K562 (cell line): ENCODE measurements at regions not wholly inside any gene's neighbourhood (a gene's known extent, or its start where the extent isn't known, plus 50 kb on each side); places are given as distances from the start of the nearest gene placed in this dataset.

Source experiments
- ATAC-seq: fragments of 200-7000 bp; cut with Tn5 transposase; 3 replicates; pipeline ENCODE4 v1.9.1; 2020; ENCODE audit warnings: moderate library complexity
- BruUV-seq: library from RNA; stranded (reverse); fragments of 400-500 nt; replicated peaks from 2 replicates; lab custom pipeline; 2021; lab: Mats Ljungman, UMichigan
- CTCF ChIA-PET: fragments of 300-600 bp; formaldehyde crosslinking; extraction: SDS; loops from one replicate; lab custom pipeline; 2021; ENCODE audit warnings: low intra/inter-chr PET ratio; lab: Yijun Ruan, JAX
- POLR2A ChIA-PET: fragments of 300-600, 350-650 bp; sonication (Branson Sonifier 250); formaldehyde crosslinking; extraction: SDS; loops from one replicate; lab custom pipeline; 2021; ENCODE audit warnings: antibody characterized with exemption, inconsistent platforms; lab: Yijun Ruan, JAX
- DNase-seq, 4 experiments: peaks; one replicate each; pipeline versions ENCODE4 v3.0.0 to v3.0.0-alpha.2; 2011 to 2018; ENCODE audit warnings: low spot score in 3 of 4, mixed read lengths in 3 of 4; ENCODE audit errors: extremely low read depth in 1 of 4
- FAIRE-seq: peaks from 2 replicates; lab custom pipeline; 2011; peaks lifted over from hg19 to GRCh38; lab: Jason Lieb, UNC
- H2AFZ ChIP-seq: 2 replicates; pipeline ENCODE4 v1.6.0; 2011; ENCODE audit warnings: low read depth, low read length, control low read depth, inconsistent platforms
- H3K27ac ChIP-seq: fragments of 200-600 bp; 3 replicates; pipeline ENCODE4 v1.8.0; 2011; ENCODE audit warnings: low read depth, mild to moderate bottlenecking, control low read depth, inconsistent platforms, low read length, moderate library complexity, mixed read lengths; ENCODE audit errors: extremely low read depth
- H3K27me3 ChIP-seq, 2 experiments: fragments of 300-600 bp in 1 of 2; 2 replicates in 1 of 2; 3 replicates in 1 of 2; pipeline versions ENCODE4 v1.6.0 to v1.8.0; 2011; ENCODE audit warnings: inconsistent platforms in 2 of 2, low read length in 2 of 2, mild to moderate bottlenecking in 1 of 2, mixed read lengths in 1 of 2, moderate library complexity in 1 of 2; ENCODE audit not compliant: control insufficient read depth in 2 of 2, insufficient read depth in 2 of 2
- H3K36me3 ChIP-seq: fragments of 300-600 bp; 3 replicates; pipeline ENCODE4 v1.8.0; 2011; ENCODE audit warnings: mild to moderate bottlenecking, low read length, inconsistent platforms; ENCODE audit not compliant: control insufficient read depth, insufficient read depth
- H3K4me1 ChIP-seq, 2 experiments: fragments of 200-600 bp in 1 of 2; replicated peaks in 1 of 2; 2 replicates in 1 of 2; 3 replicates in 1 of 2; pipeline versions ENCODE4 v1.5.1 to v1.8.0; 2011; ENCODE audit warnings: inconsistent platforms in 2 of 2, low read length in 2 of 2, mild to moderate bottlenecking in 1 of 2, mixed read lengths in 1 of 2, moderate library complexity in 1 of 2; ENCODE audit not compliant: control insufficient read depth in 2 of 2, insufficient read depth in 2 of 2
- H3K4me2 ChIP-seq: 2 replicates; pipeline ENCODE4 v1.6.1; 2011; ENCODE audit warnings: low read length, control low read depth, inconsistent platforms, mixed read lengths; ENCODE audit not compliant: insufficient read depth
- H3K4me3 ChIP-seq: fragments of 200-600 bp; sonication (generic), shearing (Covaris generic); 2 replicates; pipeline ENCODE4 v1.5.1; 2016; ENCODE audit warnings: control low read depth, inconsistent platforms
- H3K79me2 ChIP-seq: fragments of 200-600 bp; 3 replicates; pipeline ENCODE4 v1.8.0; 2011; ENCODE audit warnings: low read length, inconsistent platforms; ENCODE audit not compliant: control insufficient read depth, insufficient read depth
- H3K9ac ChIP-seq, 2 experiments: 2 replicates each; pipeline versions ENCODE4 v1.6.0 to v1.6.1; 2011; ENCODE audit warnings: low read depth in 2 of 2, low read length in 2 of 2, control low read depth in 1 of 2, inconsistent platforms in 1 of 2, mild to moderate bottlenecking in 1 of 2, mixed read lengths in 1 of 2; ENCODE audit not compliant: insufficient read depth in 1 of 2
- H3K9me1 ChIP-seq: one replicate; pipeline ENCODE4 v1.6.0; 2011; ENCODE audit warnings: inconsistent platforms, mild to moderate bottlenecking, low read length, moderate library complexity; ENCODE audit not compliant: control insufficient read depth, insufficient read depth
- H3K9me3 ChIP-seq: replicated peaks from 2 replicates; pipeline ENCODE4 v1.5.1; 2011; ENCODE audit warnings: low read depth, low read length, inconsistent platforms; ENCODE audit not compliant: control insufficient read depth, insufficient read depth
- H4K20me1 ChIP-seq: replicated peaks from 2 replicates; pipeline ENCODE4 v1.6.1; 2011; ENCODE audit warnings: low read length, inconsistent platforms, mixed read lengths; ENCODE audit not compliant: control insufficient read depth, insufficient read depth
- ELF2 ChIP-seq: fragments of 250-450 bp; sonication (Bioruptor Pico); IDR thresholded peaks from 2 replicates; pipeline ENCODE4 v1.5.0; 2021; ENCODE audit warnings: mild to moderate bottlenecking
- HDGF ChIP-seq: fragments of 450-650 bp; IDR thresholded peaks from 2 replicates; pipeline ENCODE4 v1.6.1; 2016
- MAFK ChIP-seq: IDR thresholded peaks from 2 replicates; pipeline ENCODE4 v1.6.1; 2011; ENCODE audit warnings: low read length, improper control_type of control experiment
- NFATC3 ChIP-seq: fragments of 450-650 bp; IDR thresholded peaks from 2 replicates; pipeline ENCODE4 v1.6.1; 2017; ENCODE audit warnings: mild to moderate bottlenecking
- POLR3A ChIP-seq: IDR thresholded peaks from 2 replicates; pipeline ENCODE4 v1.6.1; 2011; ENCODE audit warnings: borderline replicate concordance, mild to moderate bottlenecking, moderate library complexity; ENCODE audit not compliant: insufficient read length, insufficient read depth; ENCODE audit errors: extremely low read depth
- STAG1 ChIP-seq: sonication (generic); formaldehyde crosslinking; IDR thresholded peaks from 2 replicates; pipeline ENCODE4 v1.5.0; 2020; ENCODE audit warnings: missing genetic modification reagents, borderline replicate concordance
- ZFX ChIP-seq: sonication (generic); formaldehyde crosslinking; IDR thresholded peaks from 2 replicates; pipeline ENCODE4 v1.8.0; 2022; ENCODE audit warnings: mild to moderate bottlenecking, missing genetic modification reagents, moderate library complexity
- ZNF561 ChIP-seq: fragments of 450-650 bp; formaldehyde crosslinking; conservative IDR thresholded peaks from 2 replicates; pipeline ENCODE4 v1.4.0; 2020; ENCODE audit warnings: mild to moderate bottlenecking, moderate library complexity
- WGBS: fragments of 100-300 bp; shearing (Covaris generic); methylation state at CpG from one replicate; pipeline ENCODE4 v1.1.6; 2016; ENCODE audit warnings: low coverage, mixed read lengths; ENCODE audit not compliant: insufficient coverage; ENCODE audit errors: missing lambda C conversion rate; 5-methylcytosine and 5-hydroxymethylcytosine counted together
- in situ Hi-C: fragments of 300-500 bp; cut with MboI; formaldehyde crosslinking; loops from 4 replicates; pipeline ENCODE4 v1.15.0; 2018; ENCODE audit warnings: inconsistent platforms, mixed read lengths
- intact Hi-C: fragments of 100-400 bp; cut with micrococcal nuclease; formaldehyde crosslinking; loops from 2 replicates; pipeline ENCODE4 v1.14.2; 2022
- TF ChIP-seq, protein P1 (sequence below): fragments of 450-650 bp; IDR thresholded peaks from 2 replicates; pipeline ENCODE4 v1.6.1; 2016; ENCODE audit warnings: mild to moderate bottlenecking, moderate library complexity
- TF ChIP-seq, protein P2 (sequence below): fragments of 450-650 bp; formaldehyde crosslinking; IDR thresholded peaks from 2 replicates; pipeline ENCODE4 v1.4.0; 2020; ENCODE audit warnings: mild to moderate bottlenecking, moderate library complexity

DNA sequence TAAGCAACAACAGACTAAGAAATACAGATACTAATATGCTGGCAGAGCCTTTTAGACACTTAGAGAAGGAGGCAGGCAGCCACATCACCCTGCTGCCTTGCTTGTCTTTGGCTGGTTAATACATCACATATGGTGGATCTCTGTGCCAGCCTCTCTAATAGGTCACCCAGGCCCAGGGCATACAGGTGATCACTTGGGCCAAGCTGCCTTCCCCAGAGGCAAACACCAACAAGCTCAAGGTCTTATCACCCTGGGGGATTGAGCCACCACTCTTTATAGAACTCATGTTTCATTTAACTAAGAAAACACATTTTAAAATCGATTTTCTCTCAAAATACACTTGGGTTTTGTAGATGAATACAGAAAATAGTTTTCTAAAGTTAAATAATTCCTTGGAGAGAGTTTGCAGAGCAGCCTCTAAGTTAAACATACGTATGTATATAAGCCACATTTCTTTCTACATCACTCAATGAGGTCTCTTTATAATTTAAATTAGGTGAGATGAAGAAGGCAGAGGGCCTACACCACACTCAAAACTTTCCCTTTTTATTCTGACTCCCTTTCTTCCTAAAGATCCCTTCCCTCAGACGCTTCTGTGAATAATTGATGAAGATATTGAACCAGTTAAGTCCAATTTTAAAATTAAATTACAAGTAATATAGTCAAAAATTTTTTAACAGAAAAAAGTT, 556.8 kb upstream of the GHITM start:
- Histone ChIP-seq H3K4me1 (no peaks in the 10 kb centered on the region), H3K9me3 (no peaks in the 10 kb centered on the region; the same call in 1 of the 2 replicates), H3K27me3 (no peaks in the 10 kb centered on the region), H3K4me2 (no peak overlapping the region), H4K20me1 (no peaks in the 10 kb centered on the region), H2AFZ (no peak overlapping the region), H3K79me2 (no peaks in the 10 kb centered on the region), H3K9me1 (no peaks in the 10 kb centered on the region), H3K27ac (no peak overlapping the region), H3K36me3 (no peaks in the 10 kb centered on the region), H3K9ac (no peak overlapping the region), H3K4me3 (no peak overlapping the region)
- intact Hi-C loops, result no loop called here
- in situ Hi-C loops, result no loop called here
- ChIA-PET POLR2A (no interaction called here), CTCF (no interaction called here)
- no peak for ATAC-seq
- no peak for DNase-seq
- whole genome bisulfite sequencing, result 0% methylated on average over 3 of the region's 3 CpGs
- BruUV-seq, result no TSS peak
- FAIRE-seq, result no peak
- no peak for TF ChIP-seq POLR3A
- no peak for TF ChIP-seq STAG1
- TF ChIP-seq NFATC3, result no peak
- TF ChIP-seq, protein P1, sequence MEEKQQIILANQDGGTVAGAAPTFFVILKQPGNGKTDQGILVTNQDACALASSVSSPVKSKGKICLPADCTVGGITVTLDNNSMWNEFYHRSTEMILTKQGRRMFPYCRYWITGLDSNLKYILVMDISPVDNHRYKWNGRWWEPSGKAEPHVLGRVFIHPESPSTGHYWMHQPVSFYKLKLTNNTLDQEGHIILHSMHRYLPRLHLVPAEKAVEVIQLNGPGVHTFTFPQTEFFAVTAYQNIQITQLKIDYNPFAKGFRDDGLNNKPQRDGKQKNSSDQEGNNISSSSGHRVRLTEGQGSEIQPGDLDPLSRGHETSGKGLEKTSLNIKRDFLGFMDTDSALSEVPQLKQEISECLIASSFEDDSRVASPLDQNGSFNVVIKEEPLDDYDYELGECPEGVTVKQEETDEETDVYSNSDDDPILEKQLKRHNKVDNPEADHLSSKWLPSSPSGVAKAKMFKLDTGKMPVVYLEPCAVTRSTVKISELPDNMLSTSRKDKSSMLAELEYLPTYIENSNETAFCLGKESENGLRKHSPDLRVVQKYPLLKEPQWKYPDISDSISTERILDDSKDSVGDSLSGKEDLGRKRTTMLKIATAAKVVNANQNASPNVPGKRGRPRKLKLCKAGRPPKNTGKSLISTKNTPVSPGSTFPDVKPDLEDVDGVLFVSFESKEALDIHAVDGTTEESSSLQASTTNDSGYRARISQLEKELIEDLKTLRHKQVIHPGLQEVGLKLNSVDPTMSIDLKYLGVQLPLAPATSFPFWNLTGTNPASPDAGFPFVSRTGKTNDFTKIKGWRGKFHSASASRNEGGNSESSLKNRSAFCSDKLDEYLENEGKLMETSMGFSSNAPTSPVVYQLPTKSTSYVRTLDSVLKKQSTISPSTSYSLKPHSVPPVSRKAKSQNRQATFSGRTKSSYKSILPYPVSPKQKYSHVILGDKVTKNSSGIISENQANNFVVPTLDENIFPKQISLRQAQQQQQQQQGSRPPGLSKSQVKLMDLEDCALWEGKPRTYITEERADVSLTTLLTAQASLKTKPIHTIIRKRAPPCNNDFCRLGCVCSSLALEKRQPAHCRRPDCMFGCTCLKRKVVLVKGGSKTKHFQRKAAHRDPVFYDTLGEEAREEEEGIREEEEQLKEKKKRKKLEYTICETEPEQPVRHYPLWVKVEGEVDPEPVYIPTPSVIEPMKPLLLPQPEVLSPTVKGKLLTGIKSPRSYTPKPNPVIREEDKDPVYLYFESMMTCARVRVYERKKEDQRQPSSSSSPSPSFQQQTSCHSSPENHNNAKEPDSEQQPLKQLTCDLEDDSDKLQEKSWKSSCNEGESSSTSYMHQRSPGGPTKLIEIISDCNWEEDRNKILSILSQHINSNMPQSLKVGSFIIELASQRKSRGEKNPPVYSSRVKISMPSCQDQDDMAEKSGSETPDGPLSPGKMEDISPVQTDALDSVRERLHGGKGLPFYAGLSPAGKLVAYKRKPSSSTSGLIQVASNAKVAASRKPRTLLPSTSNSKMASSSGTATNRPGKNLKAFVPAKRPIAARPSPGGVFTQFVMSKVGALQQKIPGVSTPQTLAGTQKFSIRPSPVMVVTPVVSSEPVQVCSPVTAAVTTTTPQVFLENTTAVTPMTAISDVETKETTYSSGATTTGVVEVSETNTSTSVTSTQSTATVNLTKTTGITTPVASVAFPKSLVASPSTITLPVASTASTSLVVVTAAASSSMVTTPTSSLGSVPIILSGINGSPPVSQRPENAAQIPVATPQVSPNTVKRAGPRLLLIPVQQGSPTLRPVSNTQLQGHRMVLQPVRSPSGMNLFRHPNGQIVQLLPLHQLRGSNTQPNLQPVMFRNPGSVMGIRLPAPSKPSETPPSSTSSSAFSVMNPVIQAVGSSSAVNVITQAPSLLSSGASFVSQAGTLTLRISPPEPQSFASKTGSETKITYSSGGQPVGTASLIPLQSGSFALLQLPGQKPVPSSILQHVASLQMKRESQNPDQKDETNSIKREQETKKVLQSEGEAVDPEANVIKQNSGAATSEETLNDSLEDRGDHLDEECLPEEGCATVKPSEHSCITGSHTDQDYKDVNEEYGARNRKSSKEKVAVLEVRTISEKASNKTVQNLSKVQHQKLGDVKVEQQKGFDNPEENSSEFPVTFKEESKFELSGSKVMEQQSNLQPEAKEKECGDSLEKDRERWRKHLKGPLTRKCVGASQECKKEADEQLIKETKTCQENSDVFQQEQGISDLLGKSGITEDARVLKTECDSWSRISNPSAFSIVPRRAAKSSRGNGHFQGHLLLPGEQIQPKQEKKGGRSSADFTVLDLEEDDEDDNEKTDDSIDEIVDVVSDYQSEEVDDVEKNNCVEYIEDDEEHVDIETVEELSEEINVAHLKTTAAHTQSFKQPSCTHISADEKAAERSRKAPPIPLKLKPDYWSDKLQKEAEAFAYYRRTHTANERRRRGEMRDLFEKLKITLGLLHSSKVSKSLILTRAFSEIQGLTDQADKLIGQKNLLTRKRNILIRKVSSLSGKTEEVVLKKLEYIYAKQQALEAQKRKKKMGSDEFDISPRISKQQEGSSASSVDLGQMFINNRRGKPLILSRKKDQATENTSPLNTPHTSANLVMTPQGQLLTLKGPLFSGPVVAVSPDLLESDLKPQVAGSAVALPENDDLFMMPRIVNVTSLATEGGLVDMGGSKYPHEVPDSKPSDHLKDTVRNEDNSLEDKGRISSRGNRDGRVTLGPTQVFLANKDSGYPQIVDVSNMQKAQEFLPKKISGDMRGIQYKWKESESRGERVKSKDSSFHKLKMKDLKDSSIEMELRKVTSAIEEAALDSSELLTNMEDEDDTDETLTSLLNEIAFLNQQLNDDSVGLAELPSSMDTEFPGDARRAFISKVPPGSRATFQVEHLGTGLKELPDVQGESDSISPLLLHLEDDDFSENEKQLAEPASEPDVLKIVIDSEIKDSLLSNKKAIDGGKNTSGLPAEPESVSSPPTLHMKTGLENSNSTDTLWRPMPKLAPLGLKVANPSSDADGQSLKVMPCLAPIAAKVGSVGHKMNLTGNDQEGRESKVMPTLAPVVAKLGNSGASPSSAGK, result no peak
- TF ChIP-seq, protein P2, sequence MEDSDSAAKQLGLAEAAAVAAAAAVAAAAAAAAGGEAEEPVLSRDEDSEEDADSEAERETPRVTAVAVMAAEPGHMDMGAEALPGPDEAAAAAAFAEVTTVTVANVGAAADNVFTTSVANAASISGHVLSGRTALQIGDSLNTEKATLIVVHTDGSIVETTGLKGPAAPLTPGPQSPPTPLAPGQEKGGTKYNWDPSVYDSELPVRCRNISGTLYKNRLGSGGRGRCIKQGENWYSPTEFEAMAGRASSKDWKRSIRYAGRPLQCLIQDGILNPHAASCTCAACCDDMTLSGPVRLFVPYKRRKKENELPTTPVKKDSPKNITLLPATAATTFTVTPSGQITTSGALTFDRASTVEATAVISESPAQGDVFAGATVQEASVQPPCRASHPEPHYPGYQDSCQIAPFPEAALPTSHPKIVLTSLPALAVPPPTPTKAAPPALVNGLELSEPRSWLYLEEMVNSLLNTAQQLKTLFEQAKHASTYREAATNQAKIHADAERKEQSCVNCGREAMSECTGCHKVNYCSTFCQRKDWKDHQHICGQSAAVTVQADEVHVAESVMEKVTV (CRISPR knock-in tag), result no peak
- no peak for TF ChIP-seq ZFX (CRISPR knock-in tag)
- TF ChIP-seq ELF2 (CRISPR knock-in tag), result no peak
- TF ChIP-seq HDGF, result no peak
- TF ChIP-seq MAFK, result no peak
- no peak for TF ChIP-seq ZNF561 (CRISPR knock-in tag)
